ENCODE measurements at regions not wholly inside any gene's neighbourhood (a gene's known extent, or its start where the extent isn't known, plus 50 kb on each side); places are given as distances from the start of the nearest gene placed in this dataset.

DNA sequence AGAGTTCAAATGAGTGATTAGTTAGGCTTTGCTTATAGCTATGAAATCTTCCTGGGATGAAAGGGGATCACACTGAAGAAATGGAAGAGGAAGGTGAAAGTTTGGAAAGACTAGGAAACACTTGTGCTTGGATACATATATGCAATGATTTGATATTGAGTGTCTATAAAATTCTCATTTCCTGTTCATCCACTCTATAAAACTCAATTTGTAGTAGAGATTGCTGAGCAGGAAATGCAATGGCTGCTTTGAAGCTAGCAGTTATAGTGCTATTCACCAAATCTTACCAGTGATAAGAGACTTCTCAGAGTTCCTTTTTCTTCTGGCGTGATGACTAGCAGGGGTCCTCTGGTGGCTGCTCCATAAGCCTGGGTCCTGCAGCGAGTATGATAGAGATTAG is 128.1 kb upstream of the HPF1 start:
- TF ChIP-seq CTCF (IDR thresholded peaks at IDR 0.05; ENCODE audit: low read depth, low read length, poor library complexity, severe bottlenecking): no peak
- no peak for TF ChIP-seq EZH2phosphoT487 (IDR thresholded peaks at IDR 0.05; ENCODE audit: borderline replicate concordance, low read length)

Data from DOHH2 (cell line).